Smooth muscle cell (in vitro differentiated cells): ENCODE measurements at regions not wholly inside any gene's neighbourhood (a gene's known extent, or its start where the extent isn't known, plus 50 kb on each side); places are given as distances from the start of the nearest gene placed in this dataset.

Experiments used
- DNase-seq: peaks from one replicate; lab custom pipeline; 2025; ENCODE audit not compliant: unreplicated experiment; lab: John Stamatoyannopoulos, UW
- H2AFZ ChIP-seq: fragments of 200-600 bp; sonication (generic); 2 replicates; pipeline ENCODE4 v1.6.0; 2016; ENCODE audit warnings: antibody characterized with exemption, low read depth, mild to moderate bottlenecking
- H3F3A ChIP-seq: fragments of 200-600 bp; sonication (generic); 2 replicates; pipeline ENCODE4 v1.6.0; 2017; ENCODE audit warnings: antibody characterized with exemption, low read depth
- H3K27ac ChIP-seq: fragments of 200-600 bp; sonication (generic); 2 replicates; pipeline ENCODE4 v1.5.1; 2016; ENCODE audit warnings: low read depth, mild to moderate bottlenecking
- H3K27me3 ChIP-seq: fragments of 200-600 bp; sonication (generic); 2 replicates; pipeline ENCODE4 v1.6.1; 2016; ENCODE audit warnings: low read depth, mild to moderate bottlenecking
- H3K36me3 ChIP-seq: fragments of 200-600 bp; sonication (generic); 2 replicates; pipeline ENCODE4 v1.5.1; 2016; ENCODE audit warnings: low read depth
- H3K4me1 ChIP-seq: fragments of 200-600 bp; sonication (generic); 2 replicates; pipeline ENCODE4 v1.5.1; 2016; ENCODE audit warnings: low read depth
- H3K4me2 ChIP-seq: fragments of 200-600 bp; sonication (generic); 2 replicates; pipeline ENCODE4 v1.6.0; 2016; ENCODE audit warnings: mild to moderate bottlenecking
- H3K4me3 ChIP-seq: fragments of 200-600 bp; sonication (generic); 2 replicates; pipeline ENCODE4 v1.5.1; 2016; ENCODE audit warnings: mild to moderate bottlenecking
- H3K79me2 ChIP-seq: fragments of 200-600 bp; sonication (generic); 2 replicates; pipeline ENCODE4 v1.6.0; 2016; ENCODE audit warnings: low read depth, mild to moderate bottlenecking
- H3K9ac ChIP-seq: fragments of 200-600 bp; sonication (generic); 2 replicates; pipeline ENCODE4 v1.6.0; 2016; ENCODE audit warnings: low read depth
- H3K9me3 ChIP-seq: fragments of 200-600 bp; sonication (generic); replicated peaks from 2 replicates; pipeline ENCODE4 v1.5.1; 2016; ENCODE audit warnings: low read depth
- H4K20me1 ChIP-seq: fragments of 200-600 bp; sonication (generic); 2 replicates; pipeline ENCODE4 v1.6.0; 2016; ENCODE audit warnings: low read depth
- CTCF ChIP-seq: fragments of 200-600 bp; sonication (generic); IDR thresholded peaks from 2 replicates; pipeline ENCODE4 v1.5.1; 2017; ENCODE audit warnings: borderline replicate concordance, mild to moderate bottlenecking, antibody characterized with exemption; ENCODE audit not compliant: insufficient read depth, poor library complexity, severe bottlenecking
- WGBS: methylation state at CpG from one replicate; pipeline ENCODE4 v1.1.7; 2016; ENCODE audit warnings: low lambda C conversion rate; 5-methylcytosine and 5-hydroxymethylcytosine counted together

GRCh38 chr3:194050782-194051320 lies 85.1 kb upstream of the HES1 start:
- H4K20me1 ChIP-seq = no peaks in the 10 kb centered on the region
- H3K9ac ChIP-seq = no peak overlapping the region
- H2AFZ ChIP-seq = no peak overlapping the region
- H3K9me3 ChIP-seq = no peaks in the 10 kb centered on the region
- H3K36me3 ChIP-seq = no peaks in the 10 kb centered on the region
- TF ChIP-seq CTCF = no peak
- no peak overlapping the region for H3K4me2 ChIP-seq
- 86% methylated on average over 1 of the region's 1 CpG for WGBS
- H3F3A ChIP-seq = no peaks in the 10 kb centered on the region
- H3K79me2 ChIP-seq = no peaks in the 10 kb centered on the region
- no peak overlapping the region for H3K4me3 ChIP-seq
- no peaks in the 10 kb centered on the region for H3K4me1 ChIP-seq
- DNase-seq = no peak
- no peaks in the 10 kb centered on the region for H3K27me3 ChIP-seq
- no peak overlapping the region for H3K27ac ChIP-seq

GRCh38 chr3:194051366-194052149 lies 84.4 kb upstream of the HES1 start:
- H3K79me2 ChIP-seq = no peaks in the 10 kb centered on the region

GRCh38 chr3:194053136-194053535 lies 82.8 kb upstream of the HES1 start:
- H3K9ac ChIP-seq = no peak overlapping the region
- H3F3A ChIP-seq = peaks cover 4% of the 10 kb centered on the region
- 77% methylated on average over 4 of the region's 4 CpGs for WGBS
- no peak overlapping the region for H3K27ac ChIP-seq
- no peaks in the 10 kb centered on the region for H4K20me1 ChIP-seq
- no peak for DNase-seq
- no peaks in the 10 kb centered on the region for H3K9me3 ChIP-seq
- H3K36me3 ChIP-seq = no peaks in the 10 kb centered on the region
- H3K4me3 ChIP-seq = no peak overlapping the region
- no peak overlapping the region for H2AFZ ChIP-seq
- H3K79me2 ChIP-seq = no peaks in the 10 kb centered on the region
- no peaks in the 10 kb centered on the region for H3K4me1 ChIP-seq
- no peak overlapping the region for H3K4me2 ChIP-seq
- TF ChIP-seq CTCF = no peak
- no peaks in the 10 kb centered on the region for H3K27me3 ChIP-seq

More at GRCh38 chr3:194051366-194052149, 84.4 kb upstream of the HES1 start:
- H3F3A ChIP-seq = no peaks in the 10 kb centered on the region
- no peak overlapping the region for H2AFZ ChIP-seq
- H3K9ac ChIP-seq = no peak overlapping the region
- no peaks in the 10 kb centered on the region for H3K36me3 ChIP-seq
- no peaks in the 10 kb centered on the region for H3K9me3 ChIP-seq
- no peak overlapping the region for H3K4me2 ChIP-seq
- H3K27ac ChIP-seq = no peak overlapping the region
- no peaks in the 10 kb centered on the region for H3K27me3 ChIP-seq
- H3K4me1 ChIP-seq = no peaks in the 10 kb centered on the region
- 68% methylated on average over 2 of the region's 2 CpGs for WGBS
- H3K4me3 ChIP-seq = no peak overlapping the region
- no peaks in the 10 kb centered on the region for H4K20me1 ChIP-seq
- no peak for DNase-seq
- no peak for TF ChIP-seq CTCF
